Parathyroid adenoma (tissue), 2 donors: ENCODE measurements at regions not wholly inside any gene's neighbourhood (a gene's known extent, or its start where the extent isn't known, plus 50 kb on each side); places are given as distances from the start of the nearest gene placed in this dataset.
"Not testable (repeated sequence)": the region's sequence is repeated elsewhere in the genome, so short reads cannot be mapped to it uniquely, and the experiment has no call there.

Experiments
- H2AFZ ChIP-seq: fragments of 300-600 bp; sonication (generic); one replicate; pipeline ENCODE4 v1.7.0; 2017; ENCODE audit warnings: antibody characterized with exemption, mild to moderate bottlenecking
- H3K27ac ChIP-seq: fragments of 300-600 bp; sonication (generic); one replicate; pipeline ENCODE4 v1.7.0; 2017
- H3K27me3 ChIP-seq: fragments of 300-600 bp; sonication (generic); one replicate; pipeline ENCODE4 v1.7.0; 2017; ENCODE audit warnings: low read length; ENCODE audit not compliant: control insufficient read depth, insufficient read depth
- H3K36me3 ChIP-seq: fragments of 300-600 bp; sonication (generic); one replicate; pipeline ENCODE4 v1.7.0; 2017; ENCODE audit warnings: low read length; ENCODE audit not compliant: control insufficient read depth, insufficient read depth
- H3K4me1 ChIP-seq: fragments of 300-600 bp; sonication (generic); one replicate; pipeline ENCODE4 v1.7.0; 2017; ENCODE audit warnings: control low read depth
- H3K4me2 ChIP-seq: fragments of 300-600 bp; sonication (generic); one replicate; pipeline ENCODE4 v1.7.0; 2017; ENCODE audit warnings: low read length
- H3K4me3 ChIP-seq: fragments of 300-600 bp; sonication (generic); one replicate; pipeline ENCODE4 v1.7.0; 2017; ENCODE audit warnings: low read depth, low read length
- H3K79me2 ChIP-seq: fragments of 300-600 bp; sonication (generic); one replicate; pipeline ENCODE4 v1.7.0; 2017; ENCODE audit warnings: control low read depth
- H3K9ac ChIP-seq: fragments of 300-600 bp; sonication (generic); one replicate; pipeline ENCODE4 v1.7.0; 2017; ENCODE audit warnings: mild to moderate bottlenecking
- H3K9me3 ChIP-seq: fragments of 300-600 bp; sonication (generic); one replicate; pipeline ENCODE4 v1.7.0; 2017; ENCODE audit warnings: low read length; ENCODE audit not compliant: control insufficient read depth
- CTCF ChIP-seq: fragments of 300-600 bp; sonication (generic); IDR thresholded peaks from one replicate; pipeline ENCODE4 v1.7.0; 2017; ENCODE audit warnings: antibody characterized with exemption, mild to moderate bottlenecking
- donor health status: primary hyperparathyroidism.

GRCh38 chrX:74187211-74187610 lies 116.8 kb upstream of the ZCCHC13 start:
- no peaks in the 10 kb centered on the region for H3K9me3 ChIP-seq
- no peak for TF ChIP-seq CTCF
- H3K4me3 ChIP-seq: no peak overlapping the region
- H3K79me2 ChIP-seq: no peaks in the 10 kb centered on the region
- no peak overlapping the region for H2AFZ ChIP-seq
- H3K4me1 ChIP-seq: no peaks in the 10 kb centered on the region
- H3K4me2 ChIP-seq: no peak overlapping the region
- H3K36me3 ChIP-seq: no peaks in the 10 kb centered on the region
- no peak overlapping the region for H3K27ac ChIP-seq
- H3K9ac ChIP-seq: no peak overlapping the region
- H3K27me3 ChIP-seq: no peaks in the 10 kb centered on the region

GRCh38 chrX:74183047-74183446 lies 120.9 kb upstream of the ZCCHC13 start:
- not testable (repeated sequence) for H3K27ac ChIP-seq, H3K36me3 ChIP-seq, H3K79me2 ChIP-seq, H3K4me2 ChIP-seq, H2AFZ ChIP-seq, H3K9ac ChIP-seq, H3K4me3 ChIP-seq, H3K27me3 ChIP-seq, H3K4me1 ChIP-seq, H3K9me3 ChIP-seq

GRCh38 chrX:74181976-74182375 lies 122.0 kb upstream of the ZCCHC13 start:
- H3K9me3 ChIP-seq, H3K27me3 ChIP-seq, H3K9ac ChIP-seq, H3K4me2 ChIP-seq, H3K4me1 ChIP-seq, H3K4me3 ChIP-seq, H3K27ac ChIP-seq, H2AFZ ChIP-seq, H3K79me2 ChIP-seq, H3K36me3 ChIP-seq: not testable (repeated sequence)

- H3K27me3 ChIP-seq: no peaks in the 10 kb centered on the region
- H3K36me3 ChIP-seq: no peaks in the 10 kb centered on the region
- no peak overlapping the region for H3K4me3 ChIP-seq
- H3K4me1 ChIP-seq: no peaks in the 10 kb centered on the region
- no peak overlapping the region for H3K9ac ChIP-seq
- no peak overlapping the region for H2AFZ ChIP-seq
- no peak overlapping the region for H3K27ac ChIP-seq
- H3K9me3 ChIP-seq: no peaks in the 10 kb centered on the region
- no peaks in the 10 kb centered on the region for H3K79me2 ChIP-seq
- H3K4me2 ChIP-seq: no peak overlapping the region
- no peak for TF ChIP-seq CTCF
These were observed 123.3 kb upstream of the ZCCHC13 start for GRCh38 chrX:74180716-74181115.

- Histone ChIP-seq H3K4me3 (no peak overlapping the region), H3K36me3 (no peaks in the 10 kb centered on the region), H3K9ac (no peak overlapping the region), H2AFZ (no peak overlapping the region), H3K27me3 (no peaks in the 10 kb centered on the region), H3K4me2 (no peak overlapping the region), H3K79me2 (no peaks in the 10 kb centered on the region), H3K9me3 (no peaks in the 10 kb centered on the region), H3K4me1 (no peaks in the 10 kb centered on the region), H3K27ac (no peak overlapping the region)
- no peak for TF ChIP-seq CTCF
These were observed 124.0 kb upstream of the ZCCHC13 start for GRCh38 chrX:74179990-74180389.

- H3K27me3 ChIP-seq: no peaks in the 10 kb centered on the region
- H3K4me2 ChIP-seq: no peak overlapping the region
- TF ChIP-seq CTCF: no peak
- H3K9me3 ChIP-seq: no peaks in the 10 kb centered on the region
- no peak overlapping the region for H3K27ac ChIP-seq
- no peaks in the 10 kb centered on the region for H3K79me2 ChIP-seq
- no peak overlapping the region for H3K9ac ChIP-seq
- no peak overlapping the region for H3K4me3 ChIP-seq
- H3K36me3 ChIP-seq: no peaks in the 10 kb centered on the region
- no peaks in the 10 kb centered on the region for H3K4me1 ChIP-seq
- H2AFZ ChIP-seq: no peak overlapping the region
These were observed 124.5 kb upstream of the ZCCHC13 start for GRCh38 chrX:74179499-74179898.
